SK-N-DZ (cell line): ENCODE measurements at regions not wholly inside any gene's neighbourhood (a gene's known extent, or its start where the extent isn't known, plus 50 kb on each side); places are given as distances from the start of the nearest gene placed in this dataset.

Experiments
- DNase-seq: peaks from one replicate; pipeline ENCODE4 v3.0.0-alpha.2; 2015; ENCODE audit warnings: low spot score

GRCh38 chr10:3524086-3524960, 260.7 kb downstream of the KLF6 start:
- no peak for DNase-seq

- no peak for DNase-seq
Observed at GRCh38 chr10:3523309-3524050, 261.5 kb downstream of the KLF6 start.

DNA sequence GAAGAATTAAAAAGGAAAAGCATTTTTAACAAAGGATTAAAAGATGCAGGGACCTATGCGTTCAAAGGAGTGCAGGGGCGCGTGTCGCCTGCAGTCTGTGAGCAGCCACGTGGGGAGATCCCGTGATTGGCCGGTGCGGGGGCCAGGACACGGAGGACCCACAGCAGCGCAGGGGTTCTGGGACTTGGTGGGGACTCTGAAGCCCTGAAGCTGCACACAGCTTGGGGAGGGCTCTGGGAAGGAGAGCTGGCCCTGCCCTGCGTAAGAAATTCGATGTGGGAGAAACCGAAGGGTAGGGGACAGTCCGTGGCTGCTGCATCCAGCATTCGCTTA, 268.1 kb downstream of the KLF6 start:
- no peak for DNase-seq

DNA sequence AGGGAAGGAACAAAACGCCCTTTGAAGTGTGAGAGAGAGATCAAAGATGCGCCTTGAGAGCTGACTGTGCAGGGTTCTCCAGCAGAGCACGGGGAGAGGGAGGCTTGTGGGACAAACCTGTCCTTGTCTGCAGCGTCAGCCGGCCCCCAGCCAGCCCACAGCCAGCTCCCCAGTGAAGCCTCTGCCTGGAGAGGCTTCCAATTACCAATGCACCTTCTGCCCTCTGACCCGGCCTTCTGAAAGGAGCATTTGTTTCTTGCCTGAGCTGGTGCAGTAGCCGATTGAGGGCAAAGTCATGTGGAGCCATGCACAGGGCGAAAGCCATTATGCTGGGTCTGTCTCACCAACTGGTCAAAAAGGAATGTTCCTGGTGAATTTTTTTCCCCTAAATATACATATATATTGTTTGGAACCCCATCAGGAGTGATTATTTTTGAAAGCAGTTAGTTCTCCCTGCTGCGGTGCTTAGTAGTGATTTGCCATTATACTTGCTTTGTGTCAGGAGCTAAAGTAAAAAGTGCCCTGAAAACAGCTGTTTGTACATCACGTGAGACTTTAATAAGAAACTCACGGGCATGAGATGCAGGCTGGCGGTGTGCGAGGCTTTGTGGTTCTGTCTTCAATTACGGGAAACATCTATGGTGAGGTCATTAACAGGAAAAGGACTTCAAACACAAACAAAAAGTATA, 268.6 kb downstream of the KLF6 start:
- DNase-seq, result no peak

DNA sequence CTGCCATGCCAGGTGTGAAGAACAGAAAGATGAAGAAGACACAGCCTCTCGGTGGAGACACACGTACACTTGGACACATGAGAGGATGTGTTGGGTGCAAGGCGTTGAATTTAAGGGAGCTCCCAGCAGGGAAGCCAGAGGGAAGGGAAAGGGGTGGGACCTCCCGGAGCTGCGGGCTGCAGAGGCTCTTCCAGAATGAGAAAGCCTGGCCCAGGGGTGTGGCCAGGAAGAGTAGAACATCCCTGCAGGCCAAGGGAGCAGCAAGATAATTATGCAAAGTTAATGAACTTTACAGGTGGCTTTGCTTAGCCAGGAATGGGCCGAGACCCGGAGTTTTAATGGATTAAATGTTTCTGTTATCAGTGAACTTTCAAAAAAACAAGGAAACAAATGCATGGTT, 270.3 kb downstream of the KLF6 start:
- DNase-seq, result no peak

- DNase-seq, result no peak
Observed at GRCh38 chr10:3512263-3512662, 272.7 kb downstream of the KLF6 start.

GRCh38 chr10:3511483-3511882, 273.5 kb downstream of the KLF6 start:
- DNase-seq, result no peak

DNA sequence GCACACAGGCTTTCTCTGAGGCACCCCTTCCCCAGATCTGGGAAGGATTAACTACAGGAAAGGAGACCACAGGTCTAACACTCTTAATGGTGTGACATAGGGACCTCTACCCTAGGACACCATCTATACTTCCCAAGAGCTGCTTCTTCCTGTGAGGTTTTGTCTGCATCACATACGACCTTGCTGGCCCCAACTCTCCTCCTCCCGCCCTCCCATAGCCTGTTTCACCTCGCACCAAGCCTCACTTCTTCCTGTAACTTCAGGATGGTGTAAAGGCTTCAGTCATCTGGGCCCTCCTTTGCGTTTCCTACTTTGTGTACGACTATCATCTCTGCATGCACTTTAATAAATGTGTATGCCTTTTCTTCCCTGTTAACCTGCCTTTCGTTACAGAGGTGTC, 274.3 kb downstream of the KLF6 start:
- DNase-seq, result no peak

DNA sequence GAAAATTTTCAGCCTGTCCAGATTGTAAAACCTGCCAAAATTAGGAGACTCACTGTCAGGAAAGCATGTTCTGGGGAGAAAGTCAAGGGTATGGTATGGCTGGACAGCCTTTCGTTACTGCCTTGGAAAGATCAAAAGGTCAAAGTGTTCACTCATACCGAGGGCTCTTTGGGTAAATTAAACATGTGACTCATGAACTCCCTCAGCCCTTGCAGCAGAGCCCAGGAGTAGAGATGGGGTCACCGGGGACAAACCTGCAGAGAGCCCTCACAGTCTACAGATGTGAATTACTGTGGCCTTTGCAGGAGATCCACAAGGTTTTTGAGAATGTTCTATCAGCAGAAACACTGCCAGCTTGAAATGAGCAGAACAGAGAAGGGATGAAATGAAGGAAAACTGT, 275.7 kb downstream of the KLF6 start:
- no peak for DNase-seq

DNA sequence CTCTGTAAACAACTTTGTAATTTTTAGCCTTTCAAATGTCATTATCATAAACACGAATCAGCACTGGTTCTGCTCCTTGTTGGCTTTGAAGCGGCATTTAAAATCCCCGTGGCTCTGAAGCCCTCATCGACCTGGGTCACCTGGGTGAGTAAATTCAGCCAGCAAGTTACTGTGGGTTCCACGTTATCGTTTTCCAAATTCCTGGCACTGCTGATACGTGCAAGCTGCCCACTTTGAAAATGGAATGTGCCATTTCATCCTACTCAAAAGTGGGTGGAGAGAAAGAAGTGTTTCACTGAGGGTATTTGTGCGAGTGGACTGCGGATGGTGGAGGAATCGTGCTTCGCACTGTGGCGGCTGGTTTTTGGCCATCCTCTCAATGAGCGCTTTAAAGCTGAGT, 281.7 kb downstream of the KLF6 start:
- no peak for DNase-seq

DNA sequence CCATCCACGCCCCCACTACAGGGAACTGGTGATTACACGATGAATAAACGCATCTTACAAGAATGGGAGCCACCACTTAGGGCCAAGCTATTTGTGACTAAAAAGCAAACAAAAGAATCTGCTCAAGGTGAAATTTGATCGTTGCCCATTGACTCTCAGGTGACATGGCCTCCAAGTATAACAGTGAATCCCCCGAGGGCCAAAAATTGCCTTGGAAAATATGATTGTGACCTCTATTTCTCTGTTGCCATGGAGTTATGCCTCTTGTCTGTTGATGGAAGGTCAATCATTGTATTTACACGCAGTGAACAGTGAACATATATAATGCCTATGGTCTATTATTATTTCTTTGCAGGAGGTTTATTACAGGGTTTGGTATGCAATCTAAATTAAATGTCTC, 282.3 kb downstream of the KLF6 start:
- DNase-seq, result no peak

DNA sequence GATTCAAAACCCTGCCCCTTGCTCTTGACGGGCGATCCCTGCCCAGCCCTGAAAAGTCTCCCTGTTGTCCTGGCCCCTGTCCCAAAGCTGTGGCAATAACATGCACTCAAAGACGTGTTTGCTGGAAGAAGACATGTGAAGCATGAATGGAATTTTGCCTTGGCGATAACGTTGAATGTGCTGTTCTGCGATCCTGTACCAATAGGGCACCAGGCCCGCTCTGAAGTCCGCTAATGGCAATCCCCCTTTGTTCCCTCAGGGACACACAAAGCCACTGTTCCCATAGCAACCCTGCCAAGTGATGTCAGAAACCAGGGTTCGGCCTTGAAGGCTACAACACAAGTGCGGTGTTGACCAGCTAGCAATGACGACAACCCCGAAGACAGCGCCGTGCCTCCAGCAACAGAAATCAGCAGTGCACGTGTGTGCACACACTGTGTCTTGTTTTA, 284.6 kb downstream of the KLF6 start:
- DNase-seq, result no peak

DNA sequence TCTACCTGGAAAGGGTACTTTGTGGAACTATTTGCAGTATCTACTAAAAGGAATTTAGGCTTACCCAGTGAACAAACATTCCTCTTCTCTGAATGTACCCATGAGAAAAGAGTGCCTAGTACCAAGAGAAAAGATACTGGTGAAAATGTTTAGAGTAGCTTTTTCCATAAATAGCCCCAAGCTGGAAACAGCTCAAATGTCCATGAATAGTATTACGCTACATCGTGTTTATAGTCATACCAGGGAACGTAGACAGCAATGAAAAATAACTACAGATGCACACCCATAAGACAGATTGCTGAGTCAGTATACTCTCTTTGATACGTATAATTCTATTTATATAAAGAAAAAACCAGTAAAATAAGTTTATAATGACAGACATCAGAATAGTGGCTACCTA, 285.9 kb downstream of the KLF6 start:
- DNase-seq, result no peak

DNA sequence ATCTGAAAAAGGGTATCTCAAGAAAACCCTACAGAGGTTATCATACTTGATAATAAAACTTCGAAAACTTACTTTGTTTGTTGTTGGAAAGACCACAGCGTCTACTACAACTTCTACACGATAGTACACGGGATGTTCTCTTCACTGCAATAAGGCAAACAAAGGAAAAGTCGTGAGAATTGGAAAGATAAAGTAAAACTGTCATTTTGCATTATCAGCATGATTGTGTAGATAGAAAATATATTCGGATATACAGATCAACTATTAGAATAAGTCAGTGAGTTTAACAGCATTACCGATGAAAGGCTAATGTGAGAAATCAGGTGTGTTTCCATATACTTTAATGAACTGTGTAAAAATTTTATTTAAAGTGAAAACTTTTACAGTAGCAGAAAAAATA, 287.4 kb downstream of the KLF6 start:
- no peak for DNase-seq

- no peak for DNase-seq
Observed at GRCh38 chr10:3496138-3496537, 288.9 kb downstream of the KLF6 start.

- DNase-seq, result no peak
Observed at GRCh38 chr10:3495281-3495680, 289.7 kb downstream of the KLF6 start.

- no peak for DNase-seq
Observed at GRCh38 chr10:3494838-3495230, 290.2 kb downstream of the KLF6 start.

- DNase-seq, result no peak
Observed at GRCh38 chr10:3494131-3494837, 290.7 kb downstream of the KLF6 start.

- DNase-seq, result no peak
Observed at GRCh38 chr10:3493621-3494020, 291.4 kb downstream of the KLF6 start.

DNA sequence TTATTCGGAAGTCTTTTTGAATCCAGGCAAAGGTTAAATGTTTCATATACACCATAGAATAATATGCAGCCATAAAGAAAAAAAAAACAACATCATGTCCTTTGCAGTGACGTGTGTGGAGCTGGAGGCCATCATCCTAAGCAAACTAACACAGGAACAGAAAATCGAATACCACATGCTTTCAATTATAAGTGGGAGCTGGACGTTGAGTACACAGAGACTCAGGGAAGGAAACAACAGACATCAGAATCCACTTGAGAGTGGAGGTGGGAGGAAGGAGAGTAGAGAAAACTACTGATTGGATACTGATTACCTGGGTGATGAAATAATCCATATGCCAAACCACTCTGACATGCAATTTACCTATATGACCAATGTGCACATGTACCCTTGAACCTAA, 293.4 kb downstream of the KLF6 start:
- DNase-seq, result no peak

- no peak for DNase-seq
Observed at GRCh38 chr10:3487228-3487627, 297.8 kb downstream of the KLF6 start.
